Spleen (tissue), 7 donors: ENCODE measurements at regions not wholly inside any gene's neighbourhood (a gene's known extent, or its start where the extent isn't known, plus 50 kb on each side); places are given as distances from the start of the nearest gene placed in this dataset.

Experiments
- CTCF ChIP-seq, 11 experiments: fragments of 200-600 bp in 7 of 11; fragments of 450-650 bp in 4 of 11; sonication (generic) in 4 of 11; IDR thresholded peaks in 8 of 11; conservative IDR thresholded peaks in 3 of 11; 1 replicate in 7 of 11; 2 replicates in 4 of 11; pipeline versions ENCODE4 v1.4.0 to v1.8.0; 2016 to 2021; ENCODE audit warnings: antibody characterized with exemption in 11 of 11, inconsistent platforms in 4 of 11, mild to moderate bottlenecking in 1 of 11
- POLR2A ChIP-seq, 3 donors: fragments of 450-650 bp; IDR thresholded peaks; one replicate each; pipeline ENCODE4 v1.5.1; 2017; ENCODE audit warnings: antibody characterized with exemption in 3 of 3, mild to moderate bottlenecking in 1 of 3
- POLR2AphosphoS5 ChIP-seq, 3 donors: sonication (generic); formaldehyde crosslinking; IDR thresholded peaks; one replicate each; pipeline ENCODE4 v1.5.1; 2017; ENCODE audit warnings: antibody characterized with exemption in 3 of 3
- donor health status: DM: no; HTN: no; CAD: no; lungs with moderate emphysema.
- donor health status: DM: no; HTN: no; CAD: no.
- donor health status: DM: no; HTN: no; CAD: no.

DNA sequence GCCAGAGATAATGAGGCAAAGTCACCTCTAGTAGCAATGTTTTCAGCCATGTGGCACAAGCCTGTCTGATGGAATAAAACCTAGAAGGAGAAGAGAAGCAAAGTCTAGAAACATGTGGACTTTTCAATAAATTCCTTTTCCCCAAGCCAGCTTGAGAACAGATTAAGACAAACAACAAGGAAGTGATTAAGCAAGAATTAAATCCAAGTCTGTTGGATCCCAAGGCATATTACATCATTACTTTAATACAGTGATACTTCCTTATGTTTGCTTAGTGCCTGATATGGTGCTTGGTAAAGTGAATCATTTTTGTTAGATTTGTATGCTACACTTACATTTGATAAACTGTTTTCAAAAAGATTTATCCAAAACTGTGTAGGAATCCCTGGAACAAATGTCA lies 260.3 kb upstream of the FAM83B start:
- TF ChIP-seq CTCF (IDR thresholded peaks at IDR 0.05 in 8 of 11, conservative IDR thresholded peaks at IDR 0.05 in 3 of 11) = no peak
- TF ChIP-seq POLR2A (IDR thresholded peaks at IDR 0.05) = no peak
- no peak for TF ChIP-seq POLR2AphosphoS5 (IDR thresholded peaks at IDR 0.05)
